H9 (cell line): ENCODE measurements at regions not wholly inside any gene's neighbourhood (a gene's known extent, or its start where the extent isn't known, plus 50 kb on each side); places are given as distances from the start of the nearest gene placed in this dataset.

Experiments used
- DNase-seq: peaks from one replicate; pipeline ENCODE4 v3.0.0-alpha.2; 2017
- H2AFZ ChIP-seq: one replicate; pipeline ENCODE4 v1.6.1; 2013; ENCODE audit warnings: mild to moderate bottlenecking, low read length, control low read depth, moderate library complexity
- H2AK5ac ChIP-seq: 2 replicates; pipeline ENCODE4 v1.6.1; 2013; ENCODE audit warnings: low read length, control low read depth, mixed read lengths; ENCODE audit not compliant: insufficient read length
- H2BK120ac ChIP-seq: one replicate; pipeline ENCODE4 v1.6.1; 2013; ENCODE audit warnings: low read depth, mild to moderate bottlenecking, low read length, control low read depth, inconsistent platforms; ENCODE audit not compliant: poor library complexity, severe bottlenecking
- H2BK12ac ChIP-seq: 2 replicates; pipeline ENCODE4 v1.6.1; 2013; ENCODE audit warnings: low read length, control low read depth, mixed read lengths, low read depth; ENCODE audit not compliant: insufficient read length
- H2BK15ac ChIP-seq: 2 replicates; pipeline ENCODE4 v1.6.1; 2013; ENCODE audit warnings: low read depth, low read length, control low read depth
- H2BK20ac ChIP-seq: one replicate; pipeline ENCODE4 v1.6.1; 2013; ENCODE audit warnings: low read depth, mild to moderate bottlenecking, low read length, control low read depth, inconsistent platforms; ENCODE audit not compliant: poor library complexity, severe bottlenecking
- H2BK5ac ChIP-seq: 2 replicates; pipeline ENCODE4 v1.6.1; 2013; ENCODE audit warnings: low read length, control low read depth, mixed read lengths; ENCODE audit not compliant: insufficient read length
- H3K14ac ChIP-seq: 2 replicates; pipeline ENCODE4 v1.6.1; 2013; ENCODE audit warnings: low read length, control low read depth; ENCODE audit not compliant: insufficient read depth
- H3K18ac ChIP-seq: 2 replicates; pipeline ENCODE4 v1.6.1; 2013; ENCODE audit warnings: low read depth, mild to moderate bottlenecking, mixed read lengths, low read length, control low read depth; ENCODE audit not compliant: insufficient read length
- H3K23ac ChIP-seq: 2 replicates; pipeline ENCODE4 v1.6.1; 2013; ENCODE audit warnings: low read length, control low read depth, mixed read lengths, low read depth; ENCODE audit not compliant: insufficient read length
- H3K23me2 ChIP-seq: 2 replicates; pipeline ENCODE4 v1.6.1; 2013; ENCODE audit warnings: low read depth, mild to moderate bottlenecking, mixed read lengths, low read length, control low read depth; ENCODE audit not compliant: insufficient read length, poor library complexity, severe bottlenecking
- H3K27ac ChIP-seq: 2 replicates; pipeline ENCODE4 v1.5.1; 2013; ENCODE audit warnings: low read length, control low read depth, mixed read lengths, low read depth; ENCODE audit not compliant: insufficient read length
- H3K27me3 ChIP-seq: 2 replicates; pipeline ENCODE4 v1.6.1; 2013; ENCODE audit warnings: low read length, control low read depth, inconsistent platforms; ENCODE audit not compliant: insufficient read depth
- H3K4ac ChIP-seq: 2 replicates; pipeline ENCODE4 v1.6.1; 2013; ENCODE audit warnings: low read depth, mild to moderate bottlenecking, control low read depth, inconsistent platforms, low read length, moderate library complexity
- H3K4me1 ChIP-seq: 2 replicates; pipeline ENCODE4 v1.6.1; 2013; ENCODE audit warnings: low read length, control low read depth, inconsistent platforms; ENCODE audit not compliant: insufficient read depth
- H3K4me2 ChIP-seq: 2 replicates; pipeline ENCODE4 v1.6.1; 2013; ENCODE audit warnings: low read length, control low read depth, mixed read lengths; ENCODE audit not compliant: insufficient read length, insufficient read depth
- H3K56ac ChIP-seq: 2 replicates; pipeline ENCODE4 v1.6.1; 2013; ENCODE audit warnings: low read depth, mild to moderate bottlenecking, mixed read lengths, low read length, control low read depth; ENCODE audit not compliant: insufficient read length
- H3K79me1 ChIP-seq: 2 replicates; pipeline ENCODE4 v1.6.1; 2013; ENCODE audit warnings: low read depth, mild to moderate bottlenecking, moderate library complexity, low read length, control low read depth, inconsistent platforms; ENCODE audit not compliant: insufficient read depth, poor library complexity, severe bottlenecking
- H3K79me2 ChIP-seq: 2 replicates; pipeline ENCODE4 v1.6.1; 2013; ENCODE audit warnings: low read length, control low read depth, inconsistent platforms; ENCODE audit not compliant: insufficient read depth
- H3K9ac ChIP-seq: 2 replicates; pipeline ENCODE4 v1.6.1; 2013; ENCODE audit warnings: low read length, control low read depth, mixed read lengths; ENCODE audit not compliant: insufficient read length; ENCODE audit errors: extremely low read depth
- H3K9me3 ChIP-seq: one replicate; pipeline ENCODE4 v1.6.1; 2013; ENCODE audit warnings: low read depth, low read length, inconsistent platforms; ENCODE audit not compliant: control insufficient read depth
- H3T11ph ChIP-seq: one replicate; pipeline ENCODE4 v1.6.1; 2013; ENCODE audit warnings: mild to moderate bottlenecking, low read length, control low read depth, inconsistent platforms
- H4K20me1 ChIP-seq: one replicate; pipeline ENCODE4 v1.6.1; 2013; ENCODE audit not compliant: control insufficient read depth, insufficient read length, insufficient read depth
- H4K5ac ChIP-seq: 2 replicates; pipeline ENCODE4 v1.6.1; 2013; ENCODE audit warnings: low read depth, mild to moderate bottlenecking, mixed read lengths, low read length, control low read depth; ENCODE audit not compliant: insufficient read length
- H4K8ac ChIP-seq: replicated peaks from 2 replicates; pipeline ENCODE4 v1.6.1; 2013; ENCODE audit warnings: low read length, control low read depth, mixed read lengths, low read depth; ENCODE audit not compliant: insufficient read length
- H4K91ac ChIP-seq: 2 replicates; pipeline ENCODE4 v1.6.1; 2013; ENCODE audit warnings: low read depth, mild to moderate bottlenecking, moderate library complexity, mixed read lengths, low read length, control low read depth; ENCODE audit not compliant: insufficient read length
- H3K27ac Mint-ChIP-seq, 3 experiments: 2 replicates in 2 of 3; 3 replicates in 1 of 3; pipeline ENCODE4 v1.8.0; 2020 to 2021; ENCODE audit warnings: mixed read lengths in 3 of 3, mild to moderate bottlenecking in 1 of 3, moderate library complexity in 1 of 3
- H3K27me3 Mint-ChIP-seq: 2 replicates; pipeline ENCODE4 v1.8.0; 2021; ENCODE audit warnings: low read depth, mild to moderate bottlenecking, moderate library complexity, mixed read lengths
- H3K36me3 Mint-ChIP-seq, 3 experiments: 2 replicates in 2 of 3; 3 replicates in 1 of 3; pipeline ENCODE4 v1.8.0; 2020 to 2021; ENCODE audit warnings: low read depth in 3 of 3, mixed read lengths in 3 of 3; ENCODE audit not compliant: insufficient read depth in 1 of 3
- H3K4me1 Mint-ChIP-seq, 2 experiments: 2 replicates each; pipeline ENCODE4 v1.8.0; 2020; ENCODE audit warnings: mixed read lengths in 2 of 2
- H3K4me3 Mint-ChIP-seq, 2 experiments: 2 replicates in 1 of 2; 3 replicates in 1 of 2; pipeline ENCODE4 v1.8.0; 2020 to 2021; ENCODE audit warnings: mild to moderate bottlenecking in 2 of 2, mixed read lengths in 2 of 2, moderate library complexity in 1 of 2
- H3K9me3 Mint-ChIP-seq, 2 experiments: 2 replicates in 1 of 2; 3 replicates in 1 of 2; pipeline ENCODE4 v1.8.0; 2020; ENCODE audit warnings: mild to moderate bottlenecking in 2 of 2, mixed read lengths in 2 of 2, moderate library complexity in 1 of 2
- CTCF ChIP-seq: fragments of 200-600 bp; sonication (generic); conservative IDR thresholded peaks from 3 replicates; pipeline ENCODE4 v1.8.0; 2021; ENCODE audit warnings: antibody characterized with exemption, mild to moderate bottlenecking
- WGBS: extraction: QIAGEN DNeasy Blood & Tissue Kit; methylation state at CpG from one replicate; pipeline ENCODE4 v1.1.7; 2013; ENCODE audit warnings: missing lambda C conversion rate, low lambda C conversion rate, mixed read lengths; ENCODE audit not compliant: insufficient read length; ENCODE audit errors: extremely low coverage; 5-methylcytosine and 5-hydroxymethylcytosine counted together

GRCh38 chr7:35545831-35546230 lies 149.1 kb downstream of the HERPUD2 start:
- H4K20me1 ChIP-seq = no peaks in the 10 kb centered on the region
- no peaks in the 10 kb centered on the region for H3K23me2 ChIP-seq
- no peak overlapping the region for H2BK120ac ChIP-seq
- H4K5ac ChIP-seq = no peak overlapping the region
- no peak overlapping the region for H3K4me3 Mint-ChIP-seq
- no peak for TF ChIP-seq CTCF
- H4K8ac ChIP-seq = no peak overlapping the region
- H3K9me3 ChIP-seq = no peaks in the 10 kb centered on the region
- H2AFZ ChIP-seq = no peak overlapping the region
- H3K27ac ChIP-seq = no peak overlapping the region
- no peak overlapping the region for H3K23ac ChIP-seq
- H3K36me3 Mint-ChIP-seq = no peaks in the 10 kb centered on the region
- no peak overlapping the region for H2BK5ac ChIP-seq
- no peak overlapping the region for H4K91ac ChIP-seq
- H3K27me3 ChIP-seq = no peaks in the 10 kb centered on the region
- H3K4me2 ChIP-seq = no peak overlapping the region
- H2BK15ac ChIP-seq = no peak overlapping the region
- peaks cover 21% of the 10 kb centered on the region for H3K27me3 Mint-ChIP-seq
- H3K56ac ChIP-seq = no peak overlapping the region
- no peak overlapping the region for H2BK12ac ChIP-seq
- no peak overlapping the region for H3K27ac Mint-ChIP-seq
- H3K18ac ChIP-seq = no peak overlapping the region
- no peak overlapping the region for H2AK5ac ChIP-seq
- H3K9ac ChIP-seq = no peak overlapping the region
- H3K9me3 Mint-ChIP-seq = no peaks in the 10 kb centered on the region
- no peaks in the 10 kb centered on the region for H3K4me1 ChIP-seq
- H3K79me1 ChIP-seq = no peaks in the 10 kb centered on the region
- H2BK20ac ChIP-seq = no peak overlapping the region
- no peak overlapping the region for H3K14ac ChIP-seq
- WGBS = no CpG with 5 or more reads among the region's 5 CpGs
- DNase-seq = no peak
- H3T11ph ChIP-seq = no peak overlapping the region
- H3K4me1 Mint-ChIP-seq = no peaks in the 10 kb centered on the region
- no peaks in the 10 kb centered on the region for H3K79me2 ChIP-seq
- no peak overlapping the region for H3K4ac ChIP-seq
